GM12873 (cell line): ENCODE measurements at regions not wholly inside any gene's neighbourhood (a gene's known extent, or its start where the extent isn't known, plus 50 kb on each side); places are given as distances from the start of the nearest gene placed in this dataset.

ENCODE experiments used
- TF ChIP-seq, protein P1 (sequence below): IDR thresholded peaks from 2 replicates; pipeline ENCODE4 v1.5.1; 2012; ENCODE audit warnings: low read depth, mild to moderate bottlenecking, moderate library complexity, low read length, control low read depth; ENCODE audit not compliant: insufficient read depth; ENCODE audit errors: missing control alignments

DNA sequence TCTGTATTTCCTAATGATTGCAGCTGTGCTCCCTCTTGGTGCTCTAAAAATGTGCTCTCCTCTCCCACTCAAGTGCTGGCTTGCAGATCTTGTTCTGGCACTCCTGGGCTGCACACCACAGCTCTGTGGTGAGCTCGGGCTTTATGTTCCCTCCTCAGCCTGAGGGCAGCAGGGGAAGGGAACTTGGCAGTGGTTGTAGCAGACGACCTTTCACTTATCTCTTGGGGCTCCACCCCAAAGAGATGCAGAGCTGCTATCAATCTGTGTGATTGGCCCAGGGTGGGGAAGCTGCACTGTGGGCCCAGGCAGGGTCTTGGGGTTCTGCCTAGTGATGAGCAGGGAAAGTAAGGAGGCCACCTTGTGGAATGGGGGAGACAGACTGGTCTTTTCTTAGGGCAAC lies 143.5 kb upstream of the GORAB start:
- TF ChIP-seq, protein P1, sequence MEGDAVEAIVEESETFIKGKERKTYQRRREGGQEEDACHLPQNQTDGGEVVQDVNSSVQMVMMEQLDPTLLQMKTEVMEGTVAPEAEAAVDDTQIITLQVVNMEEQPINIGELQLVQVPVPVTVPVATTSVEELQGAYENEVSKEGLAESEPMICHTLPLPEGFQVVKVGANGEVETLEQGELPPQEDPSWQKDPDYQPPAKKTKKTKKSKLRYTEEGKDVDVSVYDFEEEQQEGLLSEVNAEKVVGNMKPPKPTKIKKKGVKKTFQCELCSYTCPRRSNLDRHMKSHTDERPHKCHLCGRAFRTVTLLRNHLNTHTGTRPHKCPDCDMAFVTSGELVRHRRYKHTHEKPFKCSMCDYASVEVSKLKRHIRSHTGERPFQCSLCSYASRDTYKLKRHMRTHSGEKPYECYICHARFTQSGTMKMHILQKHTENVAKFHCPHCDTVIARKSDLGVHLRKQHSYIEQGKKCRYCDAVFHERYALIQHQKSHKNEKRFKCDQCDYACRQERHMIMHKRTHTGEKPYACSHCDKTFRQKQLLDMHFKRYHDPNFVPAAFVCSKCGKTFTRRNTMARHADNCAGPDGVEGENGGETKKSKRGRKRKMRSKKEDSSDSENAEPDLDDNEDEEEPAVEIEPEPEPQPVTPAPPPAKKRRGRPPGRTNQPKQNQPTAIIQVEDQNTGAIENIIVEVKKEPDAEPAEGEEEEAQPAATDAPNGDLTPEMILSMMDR, result no peak

DNA sequence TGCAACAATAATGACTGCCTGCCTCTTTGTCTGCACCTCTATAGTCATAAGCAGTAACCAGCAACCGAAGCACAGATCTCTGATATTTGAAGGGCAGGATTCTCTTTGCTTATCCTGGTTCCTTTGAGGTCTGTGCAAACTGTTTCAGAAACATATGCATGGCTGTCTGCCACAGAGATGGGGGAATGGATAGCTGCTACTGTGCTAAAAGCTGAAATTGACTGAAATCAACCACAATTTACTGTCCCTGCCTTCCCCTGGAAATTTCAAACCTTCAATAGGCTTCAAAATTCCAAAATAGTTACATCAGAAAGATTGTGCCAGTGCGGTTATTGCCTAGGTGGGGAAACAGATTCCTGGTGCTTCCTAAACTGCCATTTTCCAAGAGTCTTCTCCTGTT lies 136.8 kb upstream of the GORAB start:
- TF ChIP-seq, protein P1, result no peak

DNA sequence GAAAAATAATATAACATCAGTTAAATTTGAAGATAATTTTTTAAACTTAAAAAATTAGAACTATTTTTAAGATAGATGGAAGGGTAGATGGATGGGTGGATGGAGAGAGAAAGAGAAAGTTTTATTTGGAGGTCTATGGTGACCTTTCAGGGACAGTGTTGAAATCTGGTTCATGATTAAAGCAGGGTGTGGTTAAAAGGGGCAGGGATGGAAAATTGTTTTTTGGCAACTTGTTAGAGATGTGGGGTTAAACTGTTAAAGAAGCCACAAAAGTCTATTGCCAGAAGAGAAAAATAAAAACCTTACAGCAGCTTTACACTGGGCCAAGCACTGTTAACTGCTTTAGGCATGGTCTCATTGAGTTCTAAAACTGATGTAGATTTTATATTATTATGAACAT lies 134.9 kb upstream of the GORAB start:
- TF ChIP-seq, protein P1, result no peak

DNA sequence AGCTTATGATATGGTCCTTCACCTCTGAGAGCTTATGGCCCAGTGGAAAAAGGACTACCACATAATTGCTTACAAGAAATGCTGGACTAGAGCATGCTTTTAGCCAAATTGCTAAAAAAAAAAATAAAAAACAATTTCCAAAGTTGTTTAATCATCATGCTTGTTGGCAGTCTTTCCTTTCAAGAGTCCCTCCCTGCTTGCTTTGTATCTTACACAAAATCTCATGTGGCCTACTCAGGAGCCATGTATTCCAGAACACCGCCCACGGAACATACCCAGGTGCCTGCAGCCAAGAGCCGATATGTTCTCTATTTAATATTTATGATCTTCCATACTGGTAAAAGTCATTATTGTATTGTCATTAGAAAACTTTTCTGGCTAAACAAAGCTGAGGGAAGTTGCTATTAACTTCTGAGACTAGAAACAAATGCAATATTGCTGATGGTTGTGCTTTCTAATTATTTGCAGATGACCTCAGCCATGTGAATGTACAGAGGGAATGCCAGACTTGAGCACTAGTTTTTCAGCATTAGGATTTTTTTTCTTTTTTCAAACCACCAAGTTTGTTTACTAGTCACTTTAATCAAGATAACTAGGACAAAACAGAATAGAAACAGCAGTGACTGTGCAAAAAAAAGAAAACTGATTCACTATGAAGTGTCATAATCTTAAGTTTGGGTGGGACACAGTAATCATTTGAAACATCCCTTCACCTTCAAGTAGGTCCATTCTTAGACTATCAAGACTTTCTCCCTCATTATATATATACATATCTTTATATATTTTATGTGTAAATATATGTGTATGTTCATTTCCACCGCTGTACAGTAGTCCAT lies 129.3 kb upstream of the GORAB start:
- TF ChIP-seq, protein P1, result no peak

DNA sequence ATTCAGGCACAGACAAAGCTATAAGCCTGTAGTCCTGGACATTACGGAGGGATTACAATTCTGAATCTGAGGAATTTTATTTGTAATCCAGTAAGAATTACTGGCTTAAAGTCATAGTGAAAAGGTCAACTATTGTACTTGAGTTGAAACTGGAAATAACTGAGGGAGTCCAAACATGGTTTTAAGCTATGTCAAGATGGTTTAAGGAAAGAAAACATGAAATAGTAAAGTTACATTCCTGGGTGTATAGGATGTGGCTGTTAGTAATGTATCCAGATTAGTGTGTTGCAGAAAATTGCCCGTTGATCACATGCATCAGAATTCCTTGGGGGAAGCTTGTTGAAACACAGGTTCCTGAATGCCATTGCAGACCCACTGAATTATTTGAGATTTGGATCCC lies 124.8 kb upstream of the GORAB start:
- TF ChIP-seq, protein P1, result no peak

DNA sequence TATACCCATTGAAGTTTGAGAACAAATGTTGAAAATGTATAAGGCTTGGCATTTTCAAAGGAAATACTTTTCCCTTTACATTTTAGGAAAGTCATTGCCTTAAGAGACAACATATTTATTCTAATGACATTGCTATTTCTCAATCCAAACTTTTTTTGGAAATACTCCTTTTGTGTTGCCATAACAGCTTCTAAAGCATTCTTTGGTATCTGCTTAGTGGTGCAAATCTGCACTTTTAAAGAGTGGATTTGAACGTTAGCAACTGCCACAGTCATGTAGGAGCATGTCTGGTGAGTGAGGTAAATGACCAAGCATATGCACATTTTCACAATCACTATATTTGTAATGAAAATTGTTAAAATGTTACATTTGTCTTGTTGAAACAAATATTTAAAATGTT lies 124.4 kb upstream of the GORAB start:
- TF ChIP-seq, protein P1, result no peak

DNA sequence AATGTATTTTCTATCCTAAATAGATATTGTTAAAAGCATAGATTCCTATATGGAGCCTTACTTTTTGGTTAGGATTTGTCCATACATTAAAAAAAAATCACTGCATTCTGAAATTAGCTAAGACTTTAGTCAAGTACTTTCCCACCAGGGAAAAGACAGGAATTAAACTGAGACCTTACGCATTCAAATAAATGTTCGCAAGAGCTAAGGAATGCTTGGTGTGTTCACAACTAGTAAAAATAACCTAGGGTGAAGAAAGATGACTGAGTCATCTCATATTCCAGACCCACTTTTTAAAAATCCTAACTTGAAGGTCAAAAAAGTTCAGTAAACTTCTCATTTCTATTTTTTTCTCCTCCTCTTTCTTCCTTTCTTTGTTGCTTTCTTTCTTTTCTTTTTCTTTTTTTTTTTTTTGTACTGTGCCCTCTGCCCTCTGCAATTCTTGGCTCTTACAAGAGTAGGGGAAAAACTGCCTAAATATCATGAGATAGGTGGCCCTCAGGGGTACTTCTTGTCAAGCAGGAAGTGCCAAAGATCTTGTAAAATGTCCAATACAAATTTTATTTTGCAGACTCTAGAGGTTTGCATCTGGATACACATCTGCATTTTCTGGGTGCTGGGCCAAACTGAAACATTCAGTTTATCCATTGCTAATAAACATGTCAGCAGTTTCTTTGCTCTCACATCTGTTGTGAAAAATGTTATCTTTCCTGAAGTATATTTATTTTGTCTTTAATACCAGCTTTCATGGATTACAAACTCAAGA lies 121.4 kb upstream of the GORAB start:
- TF ChIP-seq, protein P1, result no peak
